ENCODE measurements at regions not wholly inside any gene's neighbourhood (a gene's known extent, or its start where the extent isn't known, plus 50 kb on each side); places are given as distances from the start of the nearest gene placed in this dataset.

DNA sequence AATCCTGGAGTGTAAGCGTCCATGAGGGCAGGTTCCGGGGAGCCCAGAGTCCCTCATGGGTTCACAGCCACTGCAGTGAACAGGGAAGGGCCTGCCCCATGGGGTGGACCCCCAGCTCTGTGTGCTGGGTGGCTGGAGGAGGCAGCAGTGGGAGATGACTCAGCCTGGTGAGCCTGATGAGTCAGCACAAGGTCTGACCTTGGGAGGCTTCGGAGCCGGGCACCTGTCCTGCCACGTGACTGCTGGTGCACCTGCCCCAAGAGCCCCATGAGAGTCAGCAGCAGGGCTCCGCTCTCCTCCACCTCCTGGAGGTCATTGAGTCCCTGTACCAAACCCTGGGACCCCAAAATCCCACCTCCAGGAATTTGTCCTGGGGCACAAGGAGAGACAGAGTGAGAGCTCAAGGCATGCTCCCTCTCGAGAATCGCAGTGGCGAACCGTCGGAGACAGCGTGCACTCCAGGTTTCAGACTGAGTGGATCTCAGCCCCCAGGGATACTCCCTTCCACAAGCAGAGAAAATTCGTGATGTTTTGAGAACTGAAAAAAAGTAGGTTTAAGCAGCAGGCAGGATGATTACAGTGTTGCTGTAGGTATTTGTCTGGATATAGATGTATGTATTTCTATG, 1221.7 kb downstream of the BRD1 start (continued):
- TF ChIP-seq, protein P1, sequence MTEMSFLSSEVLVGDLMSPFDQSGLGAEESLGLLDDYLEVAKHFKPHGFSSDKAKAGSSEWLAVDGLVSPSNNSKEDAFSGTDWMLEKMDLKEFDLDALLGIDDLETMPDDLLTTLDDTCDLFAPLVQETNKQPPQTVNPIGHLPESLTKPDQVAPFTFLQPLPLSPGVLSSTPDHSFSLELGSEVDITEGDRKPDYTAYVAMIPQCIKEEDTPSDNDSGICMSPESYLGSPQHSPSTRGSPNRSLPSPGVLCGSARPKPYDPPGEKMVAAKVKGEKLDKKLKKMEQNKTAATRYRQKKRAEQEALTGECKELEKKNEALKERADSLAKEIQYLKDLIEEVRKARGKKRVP (CRISPR knock-in tag; IDR thresholded peaks at IDR 0.05) = no peak
- TF ChIP-seq, protein P2, sequence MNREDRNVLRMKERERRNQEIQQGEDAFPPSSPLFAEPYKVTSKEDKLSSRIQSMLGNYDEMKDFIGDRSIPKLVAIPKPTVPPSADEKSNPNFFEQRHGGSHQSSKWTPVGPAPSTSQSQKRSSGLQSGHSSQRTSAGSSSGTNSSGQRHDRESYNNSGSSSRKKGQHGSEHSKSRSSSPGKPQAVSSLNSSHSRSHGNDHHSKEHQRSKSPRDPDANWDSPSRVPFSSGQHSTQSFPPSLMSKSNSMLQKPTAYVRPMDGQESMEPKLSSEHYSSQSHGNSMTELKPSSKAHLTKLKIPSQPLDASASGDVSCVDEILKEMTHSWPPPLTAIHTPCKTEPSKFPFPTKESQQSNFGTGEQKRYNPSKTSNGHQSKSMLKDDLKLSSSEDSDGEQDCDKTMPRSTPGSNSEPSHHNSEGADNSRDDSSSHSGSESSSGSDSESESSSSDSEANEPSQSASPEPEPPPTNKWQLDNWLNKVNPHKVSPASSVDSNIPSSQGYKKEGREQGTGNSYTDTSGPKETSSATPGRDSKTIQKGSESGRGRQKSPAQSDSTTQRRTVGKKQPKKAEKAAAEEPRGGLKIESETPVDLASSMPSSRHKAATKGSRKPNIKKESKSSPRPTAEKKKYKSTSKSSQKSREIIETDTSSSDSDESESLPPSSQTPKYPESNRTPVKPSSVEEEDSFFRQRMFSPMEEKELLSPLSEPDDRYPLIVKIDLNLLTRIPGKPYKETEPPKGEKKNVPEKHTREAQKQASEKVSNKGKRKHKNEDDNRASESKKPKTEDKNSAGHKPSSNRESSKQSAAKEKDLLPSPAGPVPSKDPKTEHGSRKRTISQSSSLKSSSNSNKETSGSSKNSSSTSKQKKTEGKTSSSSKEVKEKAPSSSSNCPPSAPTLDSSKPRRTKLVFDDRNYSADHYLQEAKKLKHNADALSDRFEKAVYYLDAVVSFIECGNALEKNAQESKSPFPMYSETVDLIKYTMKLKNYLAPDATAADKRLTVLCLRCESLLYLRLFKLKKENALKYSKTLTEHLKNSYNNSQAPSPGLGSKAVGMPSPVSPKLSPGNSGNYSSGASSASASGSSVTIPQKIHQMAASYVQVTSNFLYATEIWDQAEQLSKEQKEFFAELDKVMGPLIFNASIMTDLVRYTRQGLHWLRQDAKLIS (CRISPR knock-in tag; IDR thresholded peaks at IDR 0.05) = no peak
- no peak for TF ChIP-seq ZNF253 (CRISPR knock-in tag; IDR thresholded peaks at IDR 0.05; ENCODE audit: borderline replicate concordance)
- no peak for TF ChIP-seq ZNF225 (CRISPR knock-in tag; IDR thresholded peaks at IDR 0.05)
- TF ChIP-seq, protein P3, sequence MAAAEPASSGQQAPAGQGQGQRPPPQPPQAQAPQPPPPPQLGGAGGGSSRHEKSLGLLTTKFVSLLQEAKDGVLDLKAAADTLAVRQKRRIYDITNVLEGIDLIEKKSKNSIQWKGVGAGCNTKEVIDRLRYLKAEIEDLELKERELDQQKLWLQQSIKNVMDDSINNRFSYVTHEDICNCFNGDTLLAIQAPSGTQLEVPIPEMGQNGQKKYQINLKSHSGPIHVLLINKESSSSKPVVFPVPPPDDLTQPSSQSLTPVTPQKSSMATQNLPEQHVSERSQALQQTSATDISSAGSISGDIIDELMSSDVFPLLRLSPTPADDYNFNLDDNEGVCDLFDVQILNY (CRISPR knock-in tag; conservative IDR thresholded peaks at IDR 0.05) = no peak
- TF ChIP-seq HDAC2 (CRISPR knock-in tag; IDR thresholded peaks at IDR 0.05) = no peak
- TF ChIP-seq, protein P4, sequence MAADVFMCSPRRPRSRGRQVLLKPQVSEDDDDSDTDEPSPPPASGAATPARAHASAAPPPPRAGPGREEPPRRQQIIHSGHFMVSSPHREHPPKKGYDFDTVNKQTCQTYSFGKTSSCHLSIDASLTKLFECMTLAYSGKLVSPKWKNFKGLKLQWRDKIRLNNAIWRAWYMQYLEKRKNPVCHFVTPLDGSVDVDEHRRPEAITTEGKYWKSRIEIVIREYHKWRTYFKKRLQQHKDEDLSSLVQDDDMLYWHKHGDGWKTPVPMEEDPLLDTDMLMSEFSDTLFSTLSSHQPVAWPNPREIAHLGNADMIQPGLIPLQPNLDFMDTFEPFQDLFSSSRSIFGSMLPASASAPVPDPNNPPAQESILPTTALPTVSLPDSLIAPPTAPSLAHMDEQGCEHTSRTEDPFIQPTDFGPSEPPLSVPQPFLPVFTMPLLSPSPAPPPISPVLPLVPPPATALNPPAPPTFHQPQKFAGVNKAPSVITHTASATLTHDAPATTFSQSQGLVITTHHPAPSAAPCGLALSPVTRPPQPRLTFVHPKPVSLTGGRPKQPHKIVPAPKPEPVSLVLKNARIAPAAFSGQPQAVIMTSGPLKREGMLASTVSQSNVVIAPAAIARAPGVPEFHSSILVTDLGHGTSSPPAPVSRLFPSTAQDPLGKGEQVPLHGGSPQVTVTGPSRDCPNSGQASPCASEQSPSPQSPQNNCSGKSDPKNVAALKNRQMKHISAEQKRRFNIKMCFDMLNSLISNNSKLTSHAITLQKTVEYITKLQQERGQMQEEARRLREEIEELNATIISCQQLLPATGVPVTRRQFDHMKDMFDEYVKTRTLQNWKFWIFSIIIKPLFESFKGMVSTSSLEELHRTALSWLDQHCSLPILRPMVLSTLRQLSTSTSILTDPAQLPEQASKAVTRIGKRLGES (CRISPR knock-in tag; IDR thresholded peaks at IDR 0.05; ENCODE audit: borderline replicate concordance) = no peak
- TF ChIP-seq ZNF263 (CRISPR knock-in tag; IDR thresholded peaks at IDR 0.05) = no peak

All from HepG2 (cell line).